ENCODE measurements at regions not wholly inside any gene's neighbourhood (a gene's known extent, or its start where the extent isn't known, plus 50 kb on each side); places are given as distances from the start of the nearest gene placed in this dataset.

DNA sequence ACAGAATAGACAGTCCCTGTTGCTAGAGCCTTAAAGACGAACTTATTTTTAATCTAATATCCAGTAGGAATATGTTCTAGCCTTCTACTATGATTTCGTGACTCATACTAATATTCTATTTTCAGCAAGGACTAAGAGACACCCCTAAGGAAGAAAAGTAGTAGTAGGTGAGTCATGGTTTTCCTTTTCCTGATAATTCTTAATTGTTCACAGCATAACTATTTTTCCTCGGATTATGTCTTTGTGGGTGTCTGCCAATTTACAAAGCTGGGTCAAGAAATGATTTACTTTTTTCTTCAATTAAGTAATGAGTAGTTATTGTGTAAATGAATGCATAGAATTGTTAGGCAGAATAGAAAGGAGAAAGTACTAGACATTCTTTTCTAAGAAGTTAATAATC lies 292.2 kb downstream of the TOX3 start:
- Histone ChIP-seq H3K27me3 (ENCODE audit: insufficient read depth in 3 of 3, low read length in 2 of 3) (no peaks in the 10 kb centered on the region), H3K36me3 (ENCODE audit: insufficient read depth in 1 of 2, low read depth in 1 of 2) (no peaks in the 10 kb centered on the region), H3K9me3 (no peaks in the 10 kb centered on the region), H3K27ac (no peak overlapping the region), H3K4me3 (no peak overlapping the region), H3K4me1 (no peaks in the 10 kb centered on the region)
- intact Hi-C loops (cut with DNase I), result no loop called here
- WGBS, 3 donors, result 62 to 71% (median 66%) methylated on average over 3 of the region's 3 CpGs
- DNase-seq, result no peak
- TF ChIP-seq CTCF (IDR thresholded peaks at IDR 0.05), result no peak
- no peak for ATAC-seq

- Histone ChIP-seq H3K4me1 (no peaks in the 10 kb centered on the region), H3K27ac (no peak overlapping the region), H3K27me3 (ENCODE audit: insufficient read depth in 3 of 3, low read length in 2 of 3) (no peaks in the 10 kb centered on the region), H3K36me3 (ENCODE audit: insufficient read depth in 1 of 2, low read depth in 1 of 2) (no peaks in the 10 kb centered on the region), H3K4me3 (no peak overlapping the region), H3K9me3 (peaks cover 2% of the 10 kb centered on the region)
- no peak for TF ChIP-seq CTCF (IDR thresholded peaks at IDR 0.05)
- intact Hi-C loops (cut with DNase I), result no loop called here
- ATAC-seq (no peak), DNase-seq (no peak)
- WGBS, 3 donors, result 77 to 86% (median 80%) methylated on average over 2 of the region's 2 CpGs
These were observed 294.3 kb downstream of the TOX3 start for GRCh38 chr16:52252680-52253079.

DNA sequence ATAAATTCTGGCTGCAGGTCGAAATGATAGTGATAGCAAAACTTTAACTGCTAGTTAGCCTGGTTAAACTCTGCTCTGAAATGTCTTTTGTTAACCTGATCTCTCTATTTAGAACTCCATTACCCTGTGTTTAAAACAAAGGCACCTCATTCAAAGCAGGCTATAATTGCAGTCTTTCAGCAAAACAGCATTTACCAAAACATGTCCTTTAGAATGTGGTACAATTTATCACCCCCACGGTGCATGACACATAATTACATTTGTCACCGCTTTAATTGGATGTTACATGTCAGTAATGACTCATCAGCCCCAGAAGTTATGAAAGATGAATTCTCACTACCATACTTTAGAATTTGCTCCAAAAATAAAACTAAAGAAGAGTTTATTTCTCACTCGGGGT lies 295.4 kb downstream of the TOX3 start:
- Histone ChIP-seq H3K36me3 (ENCODE audit: insufficient read depth in 1 of 2, low read depth in 1 of 2) (no peaks in the 10 kb centered on the region), H3K4me3 (no peak overlapping the region), H3K4me1 (no peaks in the 10 kb centered on the region), H3K27me3 (ENCODE audit: insufficient read depth in 3 of 3, low read length in 2 of 3) (no peaks in the 10 kb centered on the region), H3K9me3 (peaks cover 11% of the 10 kb centered on the region), H3K27ac (no peak overlapping the region)
- no peak for TF ChIP-seq CTCF (IDR thresholded peaks at IDR 0.05)
- intact Hi-C loops (cut with DNase I), result no loop called here
- ATAC-seq (no peak), DNase-seq (no peak)
- 14 to 28% (median 15%) methylated on average over 4 of the region's 4 CpGs for WGBS, 3 donors

DNA sequence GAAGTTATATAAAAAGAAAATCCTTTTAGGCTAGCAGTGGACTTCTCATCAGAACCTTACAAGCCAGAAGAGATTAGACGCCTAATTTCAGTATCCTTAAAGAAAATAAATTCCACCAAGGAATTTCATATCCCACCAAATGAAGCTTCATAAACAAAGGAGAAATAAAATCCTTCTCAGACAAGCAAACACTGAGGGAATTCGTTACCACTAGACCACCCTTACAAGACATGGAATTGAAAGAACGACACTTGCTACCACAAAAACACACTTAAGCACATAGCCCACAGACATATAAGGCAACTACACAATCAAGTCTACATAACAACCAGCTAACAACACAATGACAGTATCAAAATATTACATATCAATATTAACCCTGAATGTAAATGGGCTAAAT lies 299.2 kb downstream of the TOX3 start:
- TF ChIP-seq CTCF (IDR thresholded peaks at IDR 0.05), result no peak
- DNase-seq, result no peak
- intact Hi-C loops (cut with DNase I), result no loop called here

GRCh38 chr16:52238710-52239109 lies 308.2 kb downstream of the TOX3 start:
- ATAC-seq (no peak), DNase-seq (no peak)
- no peaks in the 10 kb centered on the region for H3K36me3 ChIP-seq (ENCODE audit: insufficient read depth in 1 of 2, low read depth in 1 of 2)
- 79 to 80% (median 79%) methylated on average over 2 of the region's 2 CpGs for WGBS, 3 donors
- no peaks in the 10 kb centered on the region for H3K27me3 ChIP-seq (ENCODE audit: insufficient read depth in 3 of 3, low read length in 2 of 3)
- no peak overlapping the region for H3K4me3 ChIP-seq
- intact Hi-C loops (cut with DNase I), result no loop called here
- no peaks in the 10 kb centered on the region for H3K4me1 ChIP-seq
- no peak overlapping the region for H3K27ac ChIP-seq
- H3K9me3 ChIP-seq, result no peaks in the 10 kb centered on the region
- no peak for TF ChIP-seq CTCF (IDR thresholded peaks at IDR 0.05)

More for the DNA sequence above, 299.2 kb downstream of the TOX3 start:
- H3K36me3 ChIP-seq (ENCODE audit: insufficient read depth in 1 of 2, low read depth in 1 of 2), result no peaks in the 10 kb centered on the region
- H3K27me3 ChIP-seq (ENCODE audit: insufficient read depth in 3 of 3, low read length in 2 of 3), result no peaks in the 10 kb centered on the region
- ATAC-seq, result no peak
- no peak overlapping the region for H3K27ac ChIP-seq
- peaks cover 11% of the 10 kb centered on the region for H3K9me3 ChIP-seq
- WGBS, 3 donors, result 92 to 94% (median 92%) methylated on average over 3 of the region's 3 CpGs
- no peak overlapping the region for H3K4me3 ChIP-seq
- H3K4me1 ChIP-seq, result no peaks in the 10 kb centered on the region

All from psoas muscle (tissue), 7 donors.